GM04504 (cell line): ENCODE measurements at regions not wholly inside any gene's neighbourhood (a gene's known extent, or its start where the extent isn't known, plus 50 kb on each side); places are given as distances from the start of the nearest gene placed in this dataset.
A peak's percentile ranks its signal among the peaks of the same experiment; 100 is the strongest.

Source experiments
- DNase-seq: peaks from one replicate; pipeline ENCODE4 v3.0.0-alpha.2; 2012; ENCODE audit warnings: low read depth

- no peak for DNase-seq
These were observed 53.0 kb upstream of the DAZL start for GRCh38 chr3:16658004-16658924.

- DNase-seq: no peak
These were observed 53.9 kb upstream of the DAZL start for GRCh38 chr3:16658925-16659793.

GRCh38 chr3:16663854-16664712 is 58.9 kb upstream of the DAZL start:
- no peak for DNase-seq

GRCh38 chr3:16665282-16665741 is 60.1 kb upstream of the DAZL start:
- DNase-seq: peak; percentile 7

- DNase-seq: no peak
These were observed 61.0 kb upstream of the DAZL start for GRCh38 chr3:16666206-16666605.

GRCh38 chr3:16667633-16668032 is 62.4 kb upstream of the DAZL start:
- DNase-seq: no peak

GRCh38 chr3:16668776-16669545 is 63.7 kb upstream of the DAZL start:
- no peak for DNase-seq

GRCh38 chr3:16670191-16670590 is 65.0 kb upstream of the DAZL start:
- DNase-seq: no peak

- no peak for DNase-seq
These were observed 66.5 kb upstream of the DAZL start for GRCh38 chr3:16671690-16672089.

- DNase-seq: no peak
These were observed 68.3 kb upstream of the DAZL start for GRCh38 chr3:16673530-16673929.

- DNase-seq: no peak
These were observed 70.6 kb upstream of the DAZL start for GRCh38 chr3:16675805-16676204.

- no peak for DNase-seq
These were observed 81.5 kb upstream of the DAZL start for GRCh38 chr3:16686679-16687078.

GRCh38 chr3:16687221-16687620 is 82.0 kb upstream of the DAZL start:
- DNase-seq: no peak

GRCh38 chr3:16692486-16693344 is 87.5 kb upstream of the DAZL start:
- DNase-seq: no peak

- no peak for DNase-seq
These were observed 88.6 kb upstream of the DAZL start for GRCh38 chr3:16693820-16694219.

- DNase-seq: no peak
These were observed 90.5 kb upstream of the DAZL start for GRCh38 chr3:16695710-16696109.

GRCh38 chr3:16697443-16698147 is 92.4 kb upstream of the DAZL start:
- DNase-seq: no peak

- DNase-seq: no peak
These were observed 95.4 kb upstream of the DAZL start for GRCh38 chr3:16700651-16701050.

GRCh38 chr3:16704941-16705340 is 99.7 kb upstream of the DAZL start:
- no peak for DNase-seq

- no peak for DNase-seq
These were observed 102.0 kb upstream of the DAZL start for GRCh38 chr3:16707260-16707659.
